GM12891 (cell line): ENCODE measurements at regions not wholly inside any gene's neighbourhood (a gene's known extent, or its start where the extent isn't known, plus 50 kb on each side); places are given as distances from the start of the nearest gene placed in this dataset.

Source experiments
- PAX5 ChIP-seq: IDR thresholded peaks from 2 replicates; pipeline ENCODE4 v1.6.1; 2011; ENCODE audit warnings: low read length, moderate library complexity, mild to moderate bottlenecking; ENCODE audit not compliant: insufficient read depth, severe bottlenecking
- POLR2A ChIP-seq: IDR thresholded peaks from 2 replicates; pipeline ENCODE4 v1.6.1; 2011; ENCODE audit warnings: low read depth, low read length, control low read depth
- POLR2AphosphoS5 ChIP-seq: IDR thresholded peaks from 2 replicates; pipeline ENCODE4 v1.6.1; 2011; ENCODE audit warnings: low read depth, low read length, control low read depth
- POU2F2 ChIP-seq: IDR thresholded peaks from 2 replicates; pipeline ENCODE4 v1.6.1; 2011; ENCODE audit warnings: low read depth, mild to moderate bottlenecking, control low read depth, low read length, moderate library complexity
- SPI1 ChIP-seq: IDR thresholded peaks from 2 replicates; pipeline ENCODE4 v1.6.1; 2011; ENCODE audit warnings: low read depth, low read length, control low read depth
- TAF1 ChIP-seq: IDR thresholded peaks from 2 replicates; pipeline ENCODE4 v1.6.1; 2011; ENCODE audit warnings: low read depth, low read length, control low read depth

GRCh38 chr1:233782937-233783586 lies 121.4 kb upstream of the SLC35F3 start:
- TF ChIP-seq TAF1 (no peak), POLR2A (no peak), POLR2AphosphoS5 (no peak), POU2F2 (no peak), SPI1 (no peak), PAX5 (no peak)
